Activated T-cell treated with anti-CD3 and anti-CD28 coated beads, Interleukin-2, amount 50 U/mL, for 4 hours (primary cell): ENCODE measurements at regions not wholly inside any gene's neighbourhood (a gene's known extent, or its start where the extent isn't known, plus 50 kb on each side); places are given as distances from the start of the nearest gene placed in this dataset.

Experiments used
- ATAC-seq, 2 donors: fragments of 200-7000 bp; cut with Tn5 transposase; one replicate each; pipeline ENCODE4 v1.10.0; 2021
- DNase-seq: peaks from one replicate; pipeline ENCODE4 v3.0.0-alpha.2; 2020
- H3K27me3 Mint-ChIP-seq: one replicate; pipeline ENCODE4 v1.8.0; 2021; ENCODE audit warnings: low read depth, mixed read lengths
- H3K36me3 Mint-ChIP-seq: one replicate; pipeline ENCODE4 v1.8.0; 2022; ENCODE audit warnings: mixed read lengths; ENCODE audit not compliant: insufficient read depth
- H3K4me1 Mint-ChIP-seq: one replicate; pipeline ENCODE4 v1.8.0; 2021; ENCODE audit warnings: low read depth, mixed read lengths
- H3K4me3 Mint-ChIP-seq: one replicate; pipeline ENCODE4 v1.8.0; 2021; ENCODE audit warnings: mild to moderate bottlenecking, moderate library complexity, mixed read lengths
- H3K9me3 Mint-ChIP-seq: one replicate; pipeline ENCODE4 v1.8.0; 2021; ENCODE audit warnings: mixed read lengths

DNA sequence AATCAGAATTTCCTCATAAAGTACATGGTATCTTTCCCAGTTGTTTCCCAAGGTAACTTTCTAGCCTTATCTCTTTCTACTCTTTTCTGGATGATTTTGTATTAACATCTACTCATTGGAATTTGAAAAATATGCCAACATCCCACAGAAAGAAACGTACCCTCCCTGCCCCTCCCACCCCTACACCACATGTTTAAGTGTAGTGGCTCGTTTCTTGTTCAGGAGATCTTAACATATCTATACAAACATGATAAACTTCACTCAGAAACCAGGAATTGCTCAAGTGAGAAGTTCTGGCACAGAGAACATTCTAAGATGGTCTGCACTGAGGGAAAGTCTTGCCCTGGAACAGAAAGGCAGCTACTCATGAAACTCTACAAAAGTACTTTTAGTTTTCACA, 404.7 kb downstream of the SOX2 start:
- Mint-ChIP-seq H3K36me3 (no peaks in the 10 kb centered on the region), H3K27me3 (no peaks in the 10 kb centered on the region), H3K4me1 (no peaks in the 10 kb centered on the region), H3K4me3 (no peak overlapping the region), H3K9me3 (no peaks in the 10 kb centered on the region)
- DNase-seq (no peak), ATAC-seq (no peak)

DNA sequence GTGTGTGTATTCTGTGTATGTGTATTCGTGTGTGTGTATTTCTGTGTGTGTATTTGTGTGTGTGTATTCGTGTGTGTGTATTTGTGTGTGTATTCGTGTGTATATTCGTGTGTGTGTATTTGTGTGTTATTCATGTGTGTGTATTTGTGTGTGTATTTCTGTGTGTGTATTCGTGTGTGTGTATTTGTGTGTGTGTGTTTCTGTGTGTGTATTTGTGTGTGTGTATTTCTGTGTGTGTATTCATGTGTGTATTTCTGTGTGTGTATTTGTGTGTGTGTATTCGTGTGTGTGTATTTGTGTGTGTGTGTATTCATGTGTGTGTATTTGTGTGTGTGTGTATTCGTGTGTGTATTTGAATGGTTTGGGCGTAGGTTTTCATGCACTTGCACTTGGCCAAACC, 405.4 kb downstream of the SOX2 start:
- Mint-ChIP-seq H3K27me3 (no peaks in the 10 kb centered on the region), H3K9me3 (no peaks in the 10 kb centered on the region), H3K36me3 (no peaks in the 10 kb centered on the region), H3K4me1 (no peaks in the 10 kb centered on the region), H3K4me3 (no peak overlapping the region)
- DNase-seq = no peak
- no peak for ATAC-seq

DNA sequence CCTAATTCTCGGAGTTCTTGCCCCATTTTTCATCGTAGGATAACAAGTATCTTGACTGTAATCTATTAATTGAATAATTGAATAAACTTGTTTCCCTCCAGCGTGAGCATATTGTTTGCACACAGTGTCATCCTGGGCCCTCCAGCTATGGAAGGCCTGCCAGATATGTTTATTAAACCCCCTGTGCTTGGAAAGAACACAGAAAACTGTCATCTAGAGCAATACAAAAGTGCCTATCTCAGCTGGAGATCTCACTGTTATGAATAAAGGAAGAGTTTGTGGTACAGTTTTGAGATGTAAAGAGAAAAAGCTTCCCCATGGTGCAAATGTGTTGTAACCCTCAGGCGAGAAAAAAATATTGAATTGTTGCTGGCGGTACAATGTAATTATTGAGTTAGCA, 405.9 kb downstream of the SOX2 start:
- H3K4me3 Mint-ChIP-seq = no peak overlapping the region
- H3K4me1 Mint-ChIP-seq = no peaks in the 10 kb centered on the region
- ATAC-seq (no peak), DNase-seq (no peak)
- no peaks in the 10 kb centered on the region for H3K9me3 Mint-ChIP-seq
- H3K27me3 Mint-ChIP-seq = no peaks in the 10 kb centered on the region
- no peaks in the 10 kb centered on the region for H3K36me3 Mint-ChIP-seq

DNA sequence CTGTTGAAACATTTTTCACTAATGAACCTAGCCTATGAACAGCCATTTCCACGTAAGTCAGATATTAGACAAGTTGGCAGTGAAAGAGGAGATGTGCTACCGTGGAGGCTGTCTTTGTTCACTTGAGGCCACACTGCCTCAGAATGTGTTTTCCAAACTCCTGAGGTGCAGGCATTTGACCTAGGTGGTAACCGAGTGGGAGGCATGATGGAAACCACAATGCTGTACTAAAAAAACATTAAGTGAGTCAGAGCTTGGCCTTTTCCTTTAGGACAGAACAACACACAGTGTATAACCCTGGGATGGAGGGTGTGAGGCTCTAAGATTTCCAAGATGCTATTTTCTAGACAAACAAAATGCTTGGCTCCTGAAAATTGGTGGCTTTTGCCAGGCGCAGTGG, 406.3 kb downstream of the SOX2 start:
- H3K36me3 Mint-ChIP-seq = no peaks in the 10 kb centered on the region

DNA sequence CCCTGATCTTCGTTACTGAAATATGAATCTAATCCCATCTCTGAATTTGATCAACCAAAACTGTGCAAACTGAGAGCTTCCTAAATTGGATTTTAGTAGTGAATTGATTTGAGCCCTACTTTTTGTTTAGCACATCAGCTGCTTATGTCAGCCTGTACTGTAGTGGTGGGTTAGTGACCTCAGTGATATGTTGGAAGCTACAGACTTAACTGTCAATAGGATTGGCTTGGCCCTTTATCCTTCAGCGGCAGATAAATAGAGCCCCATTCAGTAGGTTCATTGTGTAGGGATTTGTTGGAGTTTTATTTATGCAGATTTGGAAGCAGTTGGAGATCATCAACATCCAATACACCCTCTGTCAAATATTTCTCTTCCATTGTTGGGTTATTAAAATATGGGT, 409.7 kb downstream of the SOX2 start:
- Mint-ChIP-seq H3K27me3 (no peaks in the 10 kb centered on the region), H3K9me3 (peaks cover 2% of the 10 kb centered on the region), H3K4me1 (no peaks in the 10 kb centered on the region), H3K4me3 (no peak overlapping the region), H3K36me3 (no peaks in the 10 kb centered on the region)
- ATAC-seq (no peak), DNase-seq (no peak)

More for the DNA sequence above, 406.3 kb downstream of the SOX2 start:
- no peaks in the 10 kb centered on the region for H3K9me3 Mint-ChIP-seq
- ATAC-seq = no peak
- H3K4me3 Mint-ChIP-seq = no peak overlapping the region
- H3K27me3 Mint-ChIP-seq = no peaks in the 10 kb centered on the region
- DNase-seq = no peak
- H3K4me1 Mint-ChIP-seq = no peaks in the 10 kb centered on the region

DNA sequence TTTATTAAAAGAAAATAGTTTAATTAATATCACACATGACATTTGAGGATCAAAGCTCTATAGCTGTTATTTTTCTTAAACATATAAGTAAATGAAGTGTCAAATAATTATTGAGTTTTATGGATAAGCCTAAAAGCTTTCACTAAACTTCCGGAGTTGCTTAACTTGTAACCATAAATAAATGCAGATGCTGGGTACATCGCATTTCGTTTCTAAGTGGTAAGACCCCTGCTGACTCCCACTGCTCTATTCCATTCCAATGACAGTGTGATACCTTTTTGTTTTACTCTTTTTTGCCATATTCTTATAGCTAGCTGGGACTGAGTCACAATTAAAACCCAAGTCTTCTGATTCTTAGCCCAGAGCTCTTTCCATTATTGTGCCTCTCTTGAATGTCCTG, 411.1 kb downstream of the SOX2 start:
- Mint-ChIP-seq H3K9me3 (peaks cover 6% of the 10 kb centered on the region), H3K36me3 (no peaks in the 10 kb centered on the region), H3K4me3 (no peak overlapping the region), H3K27me3 (no peaks in the 10 kb centered on the region), H3K4me1 (no peaks in the 10 kb centered on the region)
- ATAC-seq (no peak), DNase-seq (no peak)

DNA sequence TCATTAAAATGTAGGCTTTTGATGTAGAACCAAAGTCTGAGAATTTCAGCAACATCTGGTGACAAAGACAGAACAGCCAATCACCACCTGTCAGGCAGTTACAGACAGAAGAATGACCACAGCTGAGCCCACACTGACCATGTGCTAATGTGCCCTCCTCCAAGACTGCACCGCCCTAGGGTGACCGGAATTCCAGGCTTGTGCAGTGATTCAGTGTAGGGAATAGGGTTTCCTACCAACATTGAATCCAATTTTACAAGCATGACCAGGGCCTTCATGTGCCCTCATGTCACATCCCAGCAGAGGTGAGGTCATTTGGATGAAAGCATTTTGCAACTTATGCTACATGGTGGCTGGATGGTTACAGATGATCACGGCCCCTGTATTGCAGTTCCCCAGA, 412.5 kb downstream of the SOX2 start:
- ATAC-seq (no peak), DNase-seq (no peak)
- Mint-ChIP-seq H3K36me3 (no peaks in the 10 kb centered on the region), H3K9me3 (peaks cover 6% of the 10 kb centered on the region), H3K4me1 (no peaks in the 10 kb centered on the region), H3K27me3 (no peaks in the 10 kb centered on the region), H3K4me3 (no peak overlapping the region)

DNA sequence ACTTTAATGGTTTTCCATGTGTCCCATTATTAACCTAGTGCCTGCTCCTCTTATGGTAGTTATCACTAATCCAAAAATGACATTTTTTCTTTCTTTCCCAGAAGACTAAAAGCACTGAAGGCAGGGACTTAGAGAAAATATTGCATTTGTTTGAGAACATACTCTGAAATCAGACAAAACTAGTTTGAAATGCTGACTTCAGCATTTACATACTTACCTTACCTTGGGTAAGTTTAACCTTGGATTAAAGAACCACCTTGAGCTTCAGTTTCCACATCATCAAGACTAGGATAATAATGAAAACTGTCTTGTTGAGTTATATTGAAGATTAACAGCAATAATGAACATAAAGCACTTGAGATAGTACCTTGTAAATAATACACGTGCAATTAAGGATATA, 413.0 kb downstream of the SOX2 start:
- ATAC-seq = no peak
- no peak for DNase-seq
- Mint-ChIP-seq H3K27me3 (no peaks in the 10 kb centered on the region), H3K36me3 (no peaks in the 10 kb centered on the region), H3K4me1 (no peaks in the 10 kb centered on the region), H3K9me3 (peaks cover 6% of the 10 kb centered on the region), H3K4me3 (no peak overlapping the region)

DNA sequence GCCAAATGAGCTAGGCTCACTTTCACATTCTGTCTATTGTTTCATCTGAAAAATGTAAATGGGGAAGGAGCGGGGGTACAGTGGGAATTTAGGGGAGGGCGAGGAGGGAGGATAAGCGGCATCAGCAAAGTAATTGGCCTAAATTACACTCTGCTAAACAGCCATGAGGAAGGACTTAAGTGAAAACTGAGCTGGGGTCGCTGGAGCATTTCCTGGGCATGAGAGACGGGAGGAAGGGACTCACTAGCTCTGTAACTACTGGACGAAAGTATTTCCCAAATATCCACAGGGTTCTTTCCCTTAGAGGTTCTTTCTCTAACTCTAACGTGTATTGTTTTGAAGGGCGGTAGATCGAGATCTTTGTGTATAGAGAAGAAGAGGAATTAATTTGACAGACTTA, 418.0 kb downstream of the SOX2 start:
- H3K4me1 Mint-ChIP-seq = no peaks in the 10 kb centered on the region
- ATAC-seq (no peak), DNase-seq (no peak)
- H3K36me3 Mint-ChIP-seq = no peaks in the 10 kb centered on the region
- no peak overlapping the region for H3K4me3 Mint-ChIP-seq
- H3K27me3 Mint-ChIP-seq = no peaks in the 10 kb centered on the region
- peaks cover 6% of the 10 kb centered on the region for H3K9me3 Mint-ChIP-seq

DNA sequence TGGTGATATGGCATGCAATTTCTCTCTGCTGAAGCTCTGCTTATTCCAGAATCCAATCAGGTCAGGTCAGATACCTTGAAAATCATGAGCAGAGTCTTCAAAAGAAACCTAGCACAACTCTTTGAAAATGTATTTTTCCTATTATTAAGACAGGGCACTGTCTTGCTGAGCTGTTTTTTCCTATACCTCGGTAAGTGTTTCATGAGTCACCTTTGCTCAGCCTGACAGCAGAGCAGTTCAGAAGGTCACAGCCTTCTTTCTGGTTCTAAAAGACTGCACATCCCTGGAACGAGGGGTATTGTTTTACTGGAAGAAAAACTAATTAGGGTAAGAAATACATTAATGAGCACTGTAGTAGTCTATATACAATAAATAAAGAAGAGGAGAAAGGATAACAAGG, 422.0 kb downstream of the SOX2 start:
- Mint-ChIP-seq H3K4me3 (no peak overlapping the region), H3K27me3 (no peaks in the 10 kb centered on the region)
- no peak for ATAC-seq

DNA sequence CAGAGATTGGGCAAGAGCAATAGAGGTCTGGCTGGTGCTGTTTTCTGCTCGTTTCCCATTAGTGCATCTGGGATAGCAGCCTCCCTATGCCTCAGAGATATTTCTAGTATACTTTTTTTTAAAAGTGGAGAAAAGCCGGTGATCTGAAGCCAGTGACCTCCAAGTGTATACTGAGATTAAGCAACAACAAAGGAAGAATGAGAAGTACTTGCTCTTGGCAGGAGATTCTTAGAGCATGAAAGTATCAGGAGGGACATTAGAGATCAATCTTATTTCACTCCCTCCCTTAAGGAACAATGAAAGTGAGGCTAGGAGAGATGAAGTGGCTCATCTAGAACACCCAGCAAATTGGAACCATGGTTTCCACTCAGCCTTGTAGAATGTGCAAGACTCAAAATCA, 423.3 kb downstream of the SOX2 start:
- Mint-ChIP-seq H3K4me1 (no peaks in the 10 kb centered on the region), H3K27me3 (no peaks in the 10 kb centered on the region), H3K9me3 (no peaks in the 10 kb centered on the region), H3K4me3 (no peak overlapping the region), H3K36me3 (no peaks in the 10 kb centered on the region)
- DNase-seq = no peak
- ATAC-seq = no peak

More for the DNA sequence above, 422.0 kb downstream of the SOX2 start:
- Mint-ChIP-seq H3K36me3 (no peaks in the 10 kb centered on the region), H3K9me3 (no peaks in the 10 kb centered on the region), H3K4me1 (no peaks in the 10 kb centered on the region)
- no peak for DNase-seq

DNA sequence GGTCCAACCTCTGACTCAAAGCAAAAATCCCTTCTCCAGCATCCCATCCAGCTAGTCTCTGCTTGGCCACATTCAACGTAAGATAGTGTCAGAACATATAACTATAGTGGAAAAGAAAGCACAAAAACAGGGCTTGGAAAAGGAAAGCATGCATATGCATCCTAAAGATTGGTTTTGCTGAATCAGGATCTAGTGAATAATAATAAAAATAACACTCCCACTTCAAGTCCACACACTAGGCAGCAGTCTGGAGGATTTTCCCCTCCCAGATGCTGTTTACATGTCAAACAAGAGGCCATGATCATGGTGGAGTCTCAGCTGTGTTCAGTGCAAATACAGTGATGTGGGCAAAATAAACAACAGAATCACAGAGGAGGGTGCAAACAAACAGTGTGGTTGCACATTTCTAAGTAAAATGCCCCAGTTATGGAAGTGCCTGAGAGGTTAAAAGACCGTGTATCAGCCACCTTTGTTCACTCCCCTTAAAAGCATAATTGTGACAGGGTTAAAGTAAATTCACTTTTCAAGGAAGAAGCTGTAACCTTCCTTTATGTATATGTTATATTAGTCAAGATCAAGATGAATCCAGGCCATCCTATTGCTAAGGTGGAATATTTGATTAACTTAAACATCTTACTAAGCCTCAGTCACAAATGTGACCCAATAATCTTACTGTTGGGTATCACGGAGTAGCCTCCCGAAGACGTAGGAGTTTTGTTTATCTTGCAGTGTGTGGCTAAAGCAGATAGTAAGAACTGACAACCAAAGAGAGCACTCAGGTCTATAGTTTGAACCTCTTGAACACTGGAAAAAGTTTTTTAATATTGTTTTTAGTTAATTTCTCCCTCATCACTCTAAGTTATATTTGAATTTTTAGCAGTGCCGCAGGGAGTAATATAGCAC, 424.5 kb downstream of the SOX2 start:
- ATAC-seq (no peak), DNase-seq (no peak)
- Mint-ChIP-seq H3K9me3 (no peaks in the 10 kb centered on the region), H3K4me3 (no peak overlapping the region), H3K27me3 (no peaks in the 10 kb centered on the region), H3K4me1 (no peaks in the 10 kb centered on the region), H3K36me3 (no peaks in the 10 kb centered on the region)

DNA sequence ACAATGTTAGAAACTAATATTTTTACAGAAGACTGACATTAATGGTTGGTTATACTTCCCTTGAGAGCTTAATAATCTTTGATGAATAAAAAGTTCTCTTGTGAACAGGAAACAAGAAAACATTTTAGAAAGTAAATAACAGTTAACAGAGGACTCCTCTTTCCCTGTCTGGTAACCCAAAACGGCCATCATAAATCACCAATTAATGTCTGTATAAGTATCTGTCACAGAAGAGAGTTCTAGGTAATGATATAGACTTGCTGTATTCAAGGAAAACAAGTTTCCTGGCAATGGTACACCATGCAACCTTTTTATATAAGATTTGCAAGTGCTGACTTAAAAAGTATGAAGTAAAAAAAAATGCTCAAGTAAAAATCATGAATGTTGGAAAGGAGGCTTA, 426.7 kb downstream of the SOX2 start:
- Mint-ChIP-seq H3K36me3 (no peaks in the 10 kb centered on the region), H3K4me1 (no peaks in the 10 kb centered on the region), H3K4me3 (no peak overlapping the region), H3K27me3 (no peaks in the 10 kb centered on the region), H3K9me3 (no peaks in the 10 kb centered on the region)
- ATAC-seq (no peak), DNase-seq (no peak)

DNA sequence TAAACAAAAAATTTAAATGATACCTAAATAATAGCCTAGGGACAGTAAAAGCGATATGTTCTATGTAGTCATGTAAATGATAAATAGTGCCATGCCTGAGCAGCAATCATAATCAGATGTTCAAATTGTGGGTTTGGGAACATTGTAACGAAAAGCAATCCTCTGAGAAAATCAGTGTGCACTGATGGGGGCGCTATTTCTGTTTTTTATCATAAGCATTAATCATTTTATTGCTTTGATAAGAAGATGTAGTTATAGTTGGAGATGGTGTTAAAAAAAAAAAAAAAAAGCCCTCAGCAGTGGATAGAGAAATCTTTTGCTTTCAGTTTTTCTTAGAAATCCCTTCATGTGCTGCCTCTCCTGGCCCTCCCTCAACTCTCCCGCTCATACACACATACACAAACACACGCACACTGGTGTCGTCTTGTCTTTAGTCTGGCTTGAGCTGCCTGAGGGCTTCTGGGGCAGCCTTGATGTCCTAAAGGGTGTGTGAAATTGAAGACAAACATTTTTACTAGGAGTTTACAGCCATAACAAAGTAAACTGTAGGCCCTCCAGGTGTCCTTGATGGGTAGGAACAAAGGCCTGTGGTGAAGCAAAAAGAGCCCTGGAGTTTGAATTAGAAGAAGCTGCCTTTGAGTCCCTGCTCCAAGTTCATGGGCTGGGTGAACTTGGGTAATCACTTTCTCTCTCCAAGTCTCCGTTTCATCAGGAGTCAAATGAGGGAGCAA, 428.1 kb downstream of the SOX2 start:
- DNase-seq (no peak), ATAC-seq (no peak)
- Mint-ChIP-seq H3K4me3 (no peak overlapping the region), H3K4me1 (no peaks in the 10 kb centered on the region), H3K9me3 (no peaks in the 10 kb centered on the region), H3K36me3 (no peaks in the 10 kb centered on the region), H3K27me3 (no peaks in the 10 kb centered on the region)

DNA sequence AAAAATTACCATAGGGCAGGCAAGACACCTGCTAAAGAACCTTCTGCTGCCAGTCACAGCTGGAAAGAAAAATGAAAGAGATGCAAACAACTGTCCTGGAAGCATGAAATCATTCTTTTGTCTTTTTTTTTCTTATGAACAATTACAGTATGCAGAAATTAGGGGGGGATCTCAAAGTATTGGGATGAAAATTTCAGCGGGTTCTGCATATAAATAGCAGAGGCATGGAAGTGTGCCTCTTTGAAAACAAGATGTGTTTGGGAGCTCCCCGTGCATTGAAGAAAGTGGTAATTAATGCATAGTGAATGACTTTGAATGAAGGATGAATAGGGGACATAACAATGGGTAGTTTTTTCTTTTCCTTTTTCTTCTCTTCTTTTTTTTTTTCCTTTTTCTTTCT, 431.2 kb downstream of the SOX2 start:
- no peaks in the 10 kb centered on the region for H3K4me1 Mint-ChIP-seq
- DNase-seq = no peak
- no peak for ATAC-seq
- H3K36me3 Mint-ChIP-seq = no peaks in the 10 kb centered on the region
- H3K27me3 Mint-ChIP-seq = no peaks in the 10 kb centered on the region
- no peaks in the 10 kb centered on the region for H3K9me3 Mint-ChIP-seq
- no peak overlapping the region for H3K4me3 Mint-ChIP-seq
